ENCODE measurements at regions not wholly inside any gene's neighbourhood (a gene's known extent, or its start where the extent isn't known, plus 50 kb on each side); places are given as distances from the start of the nearest gene placed in this dataset.

DNA sequence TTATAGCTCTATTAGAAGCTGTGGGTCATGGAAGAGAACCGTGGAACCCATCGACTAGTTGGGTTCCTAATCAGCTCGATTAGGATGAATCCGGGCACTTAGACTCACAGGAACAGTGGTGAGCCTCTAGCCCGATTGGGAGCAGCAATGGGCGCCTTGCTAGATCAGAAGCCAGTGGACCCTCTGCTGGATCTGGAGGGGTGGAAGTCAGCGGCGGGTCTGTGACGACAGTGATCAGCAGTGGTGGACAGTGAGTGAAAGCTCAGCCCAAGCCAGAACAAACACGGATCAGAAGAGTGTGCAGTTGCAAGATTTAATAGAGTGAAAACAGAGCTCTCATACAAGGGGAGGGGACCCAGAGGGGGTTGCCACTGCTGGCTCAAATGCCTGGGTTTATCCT lies 1170.2 kb downstream of the OTOL1 start:
- TF ChIP-seq, protein P1, sequence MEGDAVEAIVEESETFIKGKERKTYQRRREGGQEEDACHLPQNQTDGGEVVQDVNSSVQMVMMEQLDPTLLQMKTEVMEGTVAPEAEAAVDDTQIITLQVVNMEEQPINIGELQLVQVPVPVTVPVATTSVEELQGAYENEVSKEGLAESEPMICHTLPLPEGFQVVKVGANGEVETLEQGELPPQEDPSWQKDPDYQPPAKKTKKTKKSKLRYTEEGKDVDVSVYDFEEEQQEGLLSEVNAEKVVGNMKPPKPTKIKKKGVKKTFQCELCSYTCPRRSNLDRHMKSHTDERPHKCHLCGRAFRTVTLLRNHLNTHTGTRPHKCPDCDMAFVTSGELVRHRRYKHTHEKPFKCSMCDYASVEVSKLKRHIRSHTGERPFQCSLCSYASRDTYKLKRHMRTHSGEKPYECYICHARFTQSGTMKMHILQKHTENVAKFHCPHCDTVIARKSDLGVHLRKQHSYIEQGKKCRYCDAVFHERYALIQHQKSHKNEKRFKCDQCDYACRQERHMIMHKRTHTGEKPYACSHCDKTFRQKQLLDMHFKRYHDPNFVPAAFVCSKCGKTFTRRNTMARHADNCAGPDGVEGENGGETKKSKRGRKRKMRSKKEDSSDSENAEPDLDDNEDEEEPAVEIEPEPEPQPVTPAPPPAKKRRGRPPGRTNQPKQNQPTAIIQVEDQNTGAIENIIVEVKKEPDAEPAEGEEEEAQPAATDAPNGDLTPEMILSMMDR (IDR thresholded peaks at IDR 0.05; ENCODE audit: unreplicated experiment) = no peak
- H3K36me3 Mint-ChIP-seq = no peaks in the 10 kb centered on the region
- H3K27me3 Mint-ChIP-seq (ENCODE audit: low read depth) = no peaks in the 10 kb centered on the region
- H3K4me1 Mint-ChIP-seq = no peaks in the 10 kb centered on the region
- no peak overlapping the region for H3K4me3 Mint-ChIP-seq
- H3K27ac Mint-ChIP-seq = no peak overlapping the region
- DNase-seq (ENCODE audit: low spot score in 2 of 2, unreplicated experiment in 2 of 2) = no peak
- no peaks in the 10 kb centered on the region for H3K9me3 Mint-ChIP-seq

DNA sequence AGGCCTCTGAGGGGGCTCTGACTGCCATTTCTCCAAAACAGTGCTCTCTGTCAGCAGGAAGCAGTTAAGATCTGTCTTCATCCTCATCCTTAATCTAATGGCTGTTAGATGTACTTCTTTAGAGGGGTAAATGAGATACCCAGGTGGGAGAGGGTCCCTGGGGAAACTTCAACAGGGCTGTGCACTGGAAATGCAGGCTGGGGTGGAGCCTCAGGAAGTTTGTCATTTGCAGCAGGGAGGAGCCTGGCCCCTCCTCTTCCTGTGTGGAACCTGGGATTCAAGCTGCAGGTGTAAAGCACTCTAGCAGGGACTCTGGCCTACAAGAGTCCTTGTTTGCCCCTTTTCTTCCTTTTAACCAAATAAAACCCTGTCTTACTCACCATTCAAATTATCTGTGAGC lies 1173.6 kb downstream of the OTOL1 start:
- H3K4me1 Mint-ChIP-seq = no peaks in the 10 kb centered on the region
- H3K27me3 Mint-ChIP-seq (ENCODE audit: low read depth) = no peaks in the 10 kb centered on the region
- H3K27ac Mint-ChIP-seq = no peak overlapping the region
- no peak for DNase-seq (ENCODE audit: low spot score in 2 of 2, unreplicated experiment in 2 of 2)
- H3K36me3 Mint-ChIP-seq = no peaks in the 10 kb centered on the region
- no peak overlapping the region for H3K4me3 Mint-ChIP-seq
- TF ChIP-seq, protein P1 (IDR thresholded peaks at IDR 0.05; ENCODE audit: unreplicated experiment) = no peak
- no peaks in the 10 kb centered on the region for H3K9me3 Mint-ChIP-seq

DNA sequence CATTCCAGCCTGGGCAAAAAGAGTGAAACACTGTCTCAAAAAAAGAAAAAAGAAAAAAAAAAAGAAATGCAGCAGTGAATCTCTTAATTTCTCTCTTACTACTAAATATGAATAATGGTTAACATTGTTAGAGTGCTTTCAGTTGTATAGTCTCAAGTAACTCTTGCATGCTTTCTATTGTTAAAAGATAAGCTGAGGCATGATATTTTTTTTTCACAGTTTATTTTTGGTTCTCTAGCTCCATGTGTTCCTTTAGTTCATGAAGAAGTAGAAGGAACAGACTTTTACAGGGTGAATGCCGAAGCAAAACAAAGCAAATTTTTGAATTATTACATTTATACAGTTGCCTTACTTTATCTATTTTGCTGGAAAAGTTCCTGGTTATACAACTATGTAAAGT lies 1180.9 kb downstream of the OTOL1 start:
- no peaks in the 10 kb centered on the region for H3K4me1 Mint-ChIP-seq

DNA sequence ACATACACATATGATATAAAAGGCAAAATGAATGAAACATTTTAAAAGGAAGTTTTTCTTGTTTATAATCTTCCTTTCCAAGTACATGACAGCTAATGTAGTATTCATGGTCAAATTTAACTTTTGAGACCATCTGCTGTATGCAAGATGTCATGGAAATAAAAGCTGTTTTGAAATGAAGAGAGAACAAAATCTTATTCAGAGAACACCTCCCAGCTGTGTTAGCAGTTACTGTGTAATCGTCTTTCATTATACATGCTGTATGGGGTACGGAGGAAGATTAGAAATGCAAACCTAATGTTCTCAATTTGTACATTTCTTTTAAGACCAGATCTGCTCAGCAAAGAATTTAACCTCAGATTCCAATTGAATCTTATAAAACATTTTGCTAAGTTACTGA lies 1182.3 kb downstream of the OTOL1 start:
- Mint-ChIP-seq H3K27ac (no peak overlapping the region), H3K36me3 (no peaks in the 10 kb centered on the region), H3K4me3 (no peak overlapping the region), H3K4me1 (no peaks in the 10 kb centered on the region), H3K9me3 (no peaks in the 10 kb centered on the region), H3K27me3 (ENCODE audit: low read depth) (no peaks in the 10 kb centered on the region)
- DNase-seq (ENCODE audit: low spot score in 2 of 2, unreplicated experiment in 2 of 2) = no peak
- TF ChIP-seq, protein P1 (IDR thresholded peaks at IDR 0.05; ENCODE audit: unreplicated experiment) = no peak

More for the DNA sequence above, 1180.9 kb downstream of the OTOL1 start:
- DNase-seq (ENCODE audit: low spot score in 2 of 2, unreplicated experiment in 2 of 2) = no peak
- no peak overlapping the region for H3K4me3 Mint-ChIP-seq
- H3K36me3 Mint-ChIP-seq = no peaks in the 10 kb centered on the region
- no peak overlapping the region for H3K27ac Mint-ChIP-seq
- TF ChIP-seq, protein P1 (IDR thresholded peaks at IDR 0.05; ENCODE audit: unreplicated experiment) = no peak
- no peaks in the 10 kb centered on the region for H3K27me3 Mint-ChIP-seq (ENCODE audit: low read depth)
- H3K9me3 Mint-ChIP-seq = no peaks in the 10 kb centered on the region

DNA sequence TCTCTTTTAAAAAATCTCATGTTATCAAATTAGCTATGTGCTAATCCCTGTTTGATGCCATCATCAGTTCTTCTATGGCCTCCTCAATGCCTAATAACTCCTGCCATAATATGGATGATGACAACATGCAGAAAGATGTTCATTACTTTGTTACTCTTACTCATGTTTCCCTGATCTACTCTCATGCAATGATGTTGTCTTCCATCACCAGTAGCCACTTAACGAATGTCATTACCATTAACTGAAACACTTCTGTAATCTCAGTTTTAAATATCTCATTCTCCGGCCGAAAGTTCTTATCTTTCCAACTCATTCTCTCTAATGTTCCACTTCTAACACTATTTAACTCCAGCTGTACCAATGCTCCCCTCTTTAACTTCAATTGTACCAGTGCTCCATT lies 1187.7 kb downstream of the OTOL1 start:
- Mint-ChIP-seq H3K9me3 (no peaks in the 10 kb centered on the region), H3K4me3 (no peak overlapping the region), H3K4me1 (no peaks in the 10 kb centered on the region), H3K36me3 (no peaks in the 10 kb centered on the region), H3K27ac (no peak overlapping the region), H3K27me3 (ENCODE audit: low read depth) (no peaks in the 10 kb centered on the region)
- TF ChIP-seq, protein P1 (IDR thresholded peaks at IDR 0.05; ENCODE audit: unreplicated experiment) = no peak
- no peak for DNase-seq (ENCODE audit: low spot score in 2 of 2, unreplicated experiment in 2 of 2)

DNA sequence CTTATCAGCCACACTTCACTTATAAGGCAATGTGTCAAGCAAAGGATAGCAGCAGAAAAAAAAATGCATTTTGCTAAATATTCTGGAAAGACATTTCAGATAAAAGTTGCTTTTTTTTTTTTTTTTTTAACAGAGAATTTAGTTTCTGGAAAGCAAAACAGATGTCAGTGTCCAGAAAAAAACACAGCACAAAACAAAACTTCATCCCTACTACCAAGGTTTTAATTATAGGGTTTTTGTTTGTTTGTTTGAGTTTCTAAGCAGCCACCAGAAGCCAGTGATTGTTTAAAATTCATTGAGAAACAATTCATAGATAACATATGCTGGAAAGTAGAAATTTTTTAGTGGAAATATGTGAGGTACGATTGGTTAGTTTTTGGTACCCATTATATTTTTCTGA lies 1202.7 kb downstream of the OTOL1 start:
- Mint-ChIP-seq H3K27me3 (ENCODE audit: low read depth) (no peaks in the 10 kb centered on the region), H3K4me1 (peaks cover 22% of the 10 kb centered on the region), H3K36me3 (no peaks in the 10 kb centered on the region), H3K4me3 (no peak overlapping the region), H3K27ac (no peak overlapping the region), H3K9me3 (no peaks in the 10 kb centered on the region)
- DNase-seq (ENCODE audit: low spot score in 2 of 2, unreplicated experiment in 2 of 2) = no peak
- TF ChIP-seq, protein P1 (IDR thresholded peaks at IDR 0.05; ENCODE audit: unreplicated experiment) = no peak

Data from mesothelial cell of epicardium (in vitro differentiated cells).